HG03571 (cell line): ENCODE measurements at regions not wholly inside any gene's neighbourhood (a gene's known extent, or its start where the extent isn't known, plus 50 kb on each side); places are given as distances from the start of the nearest gene placed in this dataset.

ENCODE experiments used
- ATAC-seq: cut with Tn5 transposase; IDR thresholded peaks from one replicate; pipeline ENCODE4 v1.9.1; 2021; ENCODE audit not compliant: unreplicated experiment

GRCh38 chr14:38526826-38527501 is 271.1 kb upstream of the CLEC14A start:
- ATAC-seq, result no peak

GRCh38 chr14:38524636-38525509 is 269.0 kb upstream of the CLEC14A start:
- ATAC-seq, result no peak

DNA sequence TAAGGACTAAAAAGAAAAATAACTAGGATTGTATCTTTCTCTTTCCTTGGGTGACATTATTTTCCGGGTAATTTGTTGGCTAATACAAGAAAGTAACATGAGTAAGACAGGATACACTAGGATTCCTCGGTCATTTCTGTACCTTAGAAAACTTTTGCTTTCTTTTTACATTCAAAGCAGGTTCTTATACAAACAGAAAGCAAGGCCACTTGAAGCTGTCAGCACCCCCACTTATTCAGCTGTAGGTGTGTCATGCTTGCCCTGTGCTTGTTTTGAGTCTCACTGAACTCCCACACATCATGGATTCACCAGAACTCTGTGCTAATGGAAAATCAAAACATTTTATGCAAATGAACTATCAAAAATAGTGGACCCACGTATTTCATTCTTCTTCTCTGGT is 266.8 kb upstream of the CLEC14A start:
- ATAC-seq, result no peak

DNA sequence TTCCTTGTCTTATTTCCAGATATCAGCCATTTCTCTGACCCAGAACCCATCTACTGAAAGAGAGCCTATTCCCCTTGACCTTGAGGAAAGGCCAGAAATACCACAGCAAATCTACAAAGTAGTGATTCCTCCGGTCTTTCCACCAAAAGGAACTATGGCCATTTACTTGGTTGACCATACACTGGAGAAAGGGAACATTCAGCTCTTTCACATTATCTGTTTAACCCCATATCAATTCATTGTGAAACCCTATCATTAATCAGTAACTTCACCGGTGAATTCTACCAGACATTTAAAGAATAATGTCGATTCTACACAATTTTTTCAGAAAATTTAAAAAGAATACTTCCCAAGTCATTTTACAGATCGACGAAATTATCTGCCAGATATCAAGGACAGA is 265.7 kb upstream of the CLEC14A start:
- ATAC-seq, result no peak

DNA sequence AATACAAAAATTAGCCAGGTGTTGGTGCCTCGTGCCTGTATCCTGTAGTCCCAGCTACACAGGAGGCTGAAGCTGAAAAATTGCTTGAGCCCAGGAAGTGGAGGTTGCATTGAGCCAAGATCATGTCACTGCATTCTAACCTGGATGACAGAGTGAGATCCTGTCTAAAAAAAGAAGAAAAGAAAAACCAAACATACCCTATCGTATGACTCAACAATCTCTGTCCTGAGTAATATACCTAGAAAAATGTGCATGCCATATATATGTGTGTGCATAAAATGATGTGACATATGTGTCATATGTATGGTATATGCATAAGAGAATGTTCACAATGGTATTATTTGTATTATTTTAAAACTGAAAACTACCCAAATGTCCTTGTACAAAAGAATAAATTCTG is 261.5 kb upstream of the CLEC14A start:
- no peak for ATAC-seq

DNA sequence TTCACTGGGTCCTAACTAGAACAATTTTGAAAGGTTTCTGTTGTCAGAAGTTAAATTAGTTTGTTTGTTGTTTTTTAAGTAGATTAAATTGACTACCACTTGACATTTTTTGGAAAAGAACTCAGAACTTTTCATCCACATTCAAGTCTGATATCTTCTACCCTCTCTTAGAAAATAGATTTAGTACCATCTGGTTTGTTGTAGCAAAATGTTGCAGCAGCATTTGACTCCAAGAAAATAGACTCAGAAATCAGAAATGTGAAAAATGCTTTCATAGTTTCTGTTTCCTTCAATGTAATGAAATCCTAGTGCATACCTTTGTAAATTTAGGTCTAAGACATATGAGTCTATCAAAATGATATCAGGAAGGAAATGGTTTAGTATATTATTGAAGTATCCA is 256.3 kb upstream of the CLEC14A start:
- ATAC-seq, result no peak

DNA sequence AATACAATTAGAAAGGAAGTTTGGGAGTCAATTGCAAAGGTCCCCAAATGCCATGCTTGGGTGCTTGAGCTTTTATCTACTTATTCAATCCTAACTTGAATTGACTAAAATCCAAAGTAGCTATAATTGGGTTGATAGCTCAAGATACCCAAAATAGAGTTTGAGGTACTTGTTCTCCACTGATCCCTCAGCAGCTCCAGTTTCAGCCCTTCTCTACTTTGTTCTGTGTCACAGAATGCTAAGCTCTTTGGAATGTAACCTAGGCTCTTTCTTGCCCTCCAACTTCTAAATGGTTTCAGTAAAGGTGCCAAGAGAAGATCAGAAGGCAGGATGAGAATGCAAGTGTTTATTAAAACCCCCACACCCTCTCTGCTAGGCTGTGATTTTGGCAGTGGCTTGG is 251.4 kb upstream of the CLEC14A start:
- ATAC-seq, result no peak

DNA sequence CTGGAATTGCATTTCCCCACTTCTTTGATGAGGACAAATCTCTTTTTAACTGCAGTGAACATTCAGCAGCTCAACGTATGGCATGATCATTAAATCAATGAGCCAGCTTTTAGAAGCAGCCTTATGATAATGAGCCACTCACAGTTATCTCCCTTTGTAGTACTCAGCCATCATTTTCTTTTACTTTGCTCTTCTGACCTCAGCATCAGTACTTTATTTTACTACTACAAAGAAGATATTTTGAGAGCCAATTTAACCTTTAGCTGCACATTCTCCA is 250.0 kb upstream of the CLEC14A start:
- ATAC-seq, result no peak

- no peak for ATAC-seq
Observed at GRCh38 chr14:38505221-38505972, 249.5 kb upstream of the CLEC14A start.

GRCh38 chr14:38504175-38504574 is 248.3 kb upstream of the CLEC14A start:
- no peak for ATAC-seq

DNA sequence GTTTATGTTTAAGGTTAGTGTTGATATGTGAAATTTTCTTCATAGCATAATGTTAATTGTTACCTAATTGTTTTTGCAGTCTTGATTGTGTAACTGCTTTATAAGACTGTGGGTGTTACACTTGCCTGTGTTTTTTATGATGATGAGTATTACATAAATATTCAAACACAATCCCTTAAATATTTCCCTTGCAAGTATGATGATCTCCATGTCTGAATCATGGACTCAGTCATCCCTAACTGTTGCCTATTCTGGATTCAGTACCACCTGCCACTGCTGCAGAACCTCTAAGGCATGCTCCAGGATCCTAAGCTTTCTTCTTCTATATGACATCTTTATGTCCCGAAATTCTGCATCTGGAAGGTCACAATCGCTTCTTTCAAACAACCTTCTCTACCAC is 246.3 kb upstream of the CLEC14A start:
- ATAC-seq, result no peak

DNA sequence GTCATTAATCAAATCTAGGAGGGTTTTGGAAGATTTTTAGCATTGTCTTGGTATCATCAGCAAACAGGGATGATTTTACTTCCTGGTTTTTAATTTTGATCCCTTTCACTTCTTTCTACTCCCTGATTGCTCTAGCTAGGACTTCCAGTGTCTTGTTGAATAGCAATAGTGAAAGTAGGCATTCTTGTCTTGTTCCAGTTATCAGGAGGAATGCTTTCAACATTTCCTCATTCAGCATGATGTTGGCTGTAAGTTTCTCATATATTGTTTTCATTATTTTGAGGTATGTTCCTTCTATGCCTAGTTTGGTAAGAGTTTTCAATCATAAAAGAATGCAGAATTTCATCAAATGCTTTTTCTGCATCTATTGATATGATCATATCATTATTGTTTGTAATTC is 244.2 kb upstream of the CLEC14A start:
- no peak for ATAC-seq

DNA sequence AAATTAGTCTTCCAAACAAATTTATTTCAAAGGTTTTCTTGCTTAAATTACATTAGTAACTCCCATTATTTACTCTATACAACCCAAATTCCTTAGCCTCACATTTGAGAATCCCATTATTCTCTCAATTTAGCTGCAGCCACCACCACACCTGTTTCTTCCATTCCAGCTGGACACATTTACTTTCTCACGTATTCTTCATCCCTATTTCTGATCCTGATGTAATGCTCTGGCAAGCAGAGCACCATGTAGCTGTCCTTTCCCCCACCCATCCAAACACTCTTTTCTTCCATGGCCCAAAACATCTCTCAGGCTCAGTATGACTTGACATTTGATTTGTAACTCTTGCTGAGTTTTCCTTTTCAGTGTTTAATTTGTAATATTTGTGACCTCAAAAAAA is 240.2 kb upstream of the CLEC14A start:
- no peak for ATAC-seq

- ATAC-seq, result peak; percentile 74
Observed at GRCh38 chr14:38490273-38490672, 234.4 kb upstream of the CLEC14A start.

GRCh38 chr14:38485026-38485425 is 229.1 kb upstream of the CLEC14A start:
- no peak for ATAC-seq

GRCh38 chr14:38481952-38482678 is 226.2 kb upstream of the CLEC14A start:
- ATAC-seq, result no peak

DNA sequence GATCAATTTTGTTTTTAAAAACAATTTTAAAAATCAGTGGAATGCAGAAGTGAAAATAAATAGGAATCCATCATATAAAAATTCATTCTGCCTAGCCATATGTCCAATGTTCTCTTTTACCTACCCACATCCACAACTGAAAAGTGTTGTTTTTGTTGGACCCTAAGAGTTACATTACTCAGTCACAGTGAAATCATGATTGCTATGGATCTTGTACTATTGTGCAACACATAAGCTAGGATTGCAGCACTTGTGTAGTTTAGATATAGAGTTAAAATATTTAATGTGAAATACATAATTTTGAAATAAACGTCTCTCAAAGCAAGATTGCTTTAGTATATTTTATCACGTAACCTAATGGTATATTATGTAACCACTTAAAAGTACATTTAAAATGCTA is 213.3 kb upstream of the CLEC14A start:
- ATAC-seq, result no peak

- ATAC-seq, result no peak
Observed at GRCh38 chr14:38442208-38442607, 186.3 kb upstream of the CLEC14A start.

- ATAC-seq, result no peak
Observed at GRCh38 chr14:38432186-38432585, 176.3 kb upstream of the CLEC14A start.

- ATAC-seq, result no peak
Observed at GRCh38 chr14:38431156-38431555, 175.3 kb upstream of the CLEC14A start.

- ATAC-seq, result no peak
Observed at GRCh38 chr14:38430522-38430921, 174.6 kb upstream of the CLEC14A start.
